NK-92 treated with Interleukin-12 subunit alpha and Interleukin-12 subunit beta, amount 100 ng/mL, for 24 hours (cell line): ENCODE measurements at regions not wholly inside any gene's neighbourhood (a gene's known extent, or its start where the extent isn't known, plus 50 kb on each side); places are given as distances from the start of the nearest gene placed in this dataset.

ENCODE experiments used
- DNase-seq: peaks from one replicate; lab custom pipeline; 2025; lab: John Stamatoyannopoulos, UW

GRCh38 chr11:8340296-8340695, 76.6 kb upstream of the LMO1 start:
- no peak for DNase-seq

GRCh38 chr11:8339592-8340022, 75.9 kb upstream of the LMO1 start:
- no peak for DNase-seq

GRCh38 chr11:8338138-8338537, 74.5 kb upstream of the LMO1 start:
- no peak for DNase-seq

- DNase-seq = no peak
Measured at GRCh38 chr11:8337130-8337795, 73.6 kb upstream of the LMO1 start.

- DNase-seq = no peak
Measured at GRCh38 chr11:8336356-8337129, 72.9 kb upstream of the LMO1 start.

- DNase-seq = no peak
Measured at GRCh38 chr11:8335683-8336082, 72.0 kb upstream of the LMO1 start.

- no peak for DNase-seq
Measured at GRCh38 chr11:8335186-8335585, 71.5 kb upstream of the LMO1 start.

GRCh38 chr11:8333811-8334401, 70.2 kb upstream of the LMO1 start:
- DNase-seq = no peak

- no peak for DNase-seq
Measured at GRCh38 chr11:8333376-8333775, 69.7 kb upstream of the LMO1 start.

- no peak for DNase-seq
Measured at GRCh38 chr11:8332891-8333290, 69.2 kb upstream of the LMO1 start.

GRCh38 chr11:8332196-8332595, 68.5 kb upstream of the LMO1 start:
- no peak for DNase-seq

- no peak for DNase-seq
Measured at GRCh38 chr11:8331767-8332166, 68.1 kb upstream of the LMO1 start.

GRCh38 chr11:8330896-8331295, 67.2 kb upstream of the LMO1 start:
- DNase-seq = no peak

GRCh38 chr11:8330404-8330803, 66.7 kb upstream of the LMO1 start:
- DNase-seq = no peak

GRCh38 chr11:8329847-8330361, 66.2 kb upstream of the LMO1 start:
- no peak for DNase-seq

GRCh38 chr11:8329336-8329735, 65.7 kb upstream of the LMO1 start:
- DNase-seq = no peak

GRCh38 chr11:8328848-8329330, 65.2 kb upstream of the LMO1 start:
- DNase-seq = peak; percentile 64

- DNase-seq = no peak
Measured at GRCh38 chr11:8328231-8328794, 64.6 kb upstream of the LMO1 start.

- no peak for DNase-seq
Measured at GRCh38 chr11:8327761-8328192, 64.1 kb upstream of the LMO1 start.

- DNase-seq = no peak
Measured at GRCh38 chr11:8326337-8326736, 62.7 kb upstream of the LMO1 start.

- no peak for DNase-seq
Measured at GRCh38 chr11:8325591-8326304, 62.1 kb upstream of the LMO1 start.
